Endometrium (tissue), 2 donors: ENCODE measurements at regions not wholly inside any gene's neighbourhood (a gene's known extent, or its start where the extent isn't known, plus 50 kb on each side); places are given as distances from the start of the nearest gene placed in this dataset.
"Not testable (repeated sequence)": the region's sequence is repeated elsewhere in the genome, so short reads cannot be mapped to it uniquely, and the experiment has no call there.

Experiments used
- FAIRE-seq: peaks from 2 replicates; lab custom pipeline; 2012; peaks lifted over from hg19 to GRCh38; lab: Jason Lieb, UNC
- donor health status: control.
- donor health status: control.

DNA sequence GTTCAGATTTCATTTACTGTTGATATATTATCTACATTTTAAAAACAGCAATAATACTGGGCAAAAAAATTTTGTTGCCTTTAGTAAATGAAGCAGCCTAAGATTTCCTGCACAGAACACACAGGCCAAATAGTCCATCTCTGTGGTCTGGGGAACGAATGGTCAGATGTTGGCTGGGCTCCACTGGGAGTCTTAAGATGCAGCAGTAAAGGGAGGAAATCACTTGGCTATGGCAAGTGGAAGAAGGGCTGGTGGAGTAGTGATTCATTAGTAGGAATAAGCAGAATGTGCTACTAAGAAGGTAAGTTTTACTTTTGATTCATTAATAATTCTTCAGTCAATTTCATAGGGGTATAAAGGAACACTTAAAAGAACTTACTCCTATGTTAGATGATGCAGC, 91.1 kb upstream of the ARRDC3 start:
- FAIRE-seq, result no peak

DNA sequence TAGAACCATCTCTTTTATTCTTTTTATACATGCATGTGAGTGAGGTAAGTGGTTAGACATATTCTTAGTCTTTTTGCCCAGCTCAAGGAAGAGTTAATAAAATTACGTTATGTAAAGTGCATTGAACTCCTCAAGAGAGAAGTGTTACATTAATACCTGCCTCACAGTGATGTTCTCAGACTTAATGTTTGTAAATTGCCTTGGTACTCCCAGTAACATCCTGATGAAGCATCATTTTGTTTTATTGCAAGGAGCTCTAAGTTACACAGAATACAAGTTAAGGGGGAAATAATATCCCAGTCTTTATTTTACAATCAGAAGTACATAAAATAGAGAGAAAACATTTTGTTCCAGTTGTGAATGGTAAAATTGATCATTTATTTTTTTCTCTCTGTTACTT, 89.5 kb upstream of the ARRDC3 start:
- no peak for FAIRE-seq

DNA sequence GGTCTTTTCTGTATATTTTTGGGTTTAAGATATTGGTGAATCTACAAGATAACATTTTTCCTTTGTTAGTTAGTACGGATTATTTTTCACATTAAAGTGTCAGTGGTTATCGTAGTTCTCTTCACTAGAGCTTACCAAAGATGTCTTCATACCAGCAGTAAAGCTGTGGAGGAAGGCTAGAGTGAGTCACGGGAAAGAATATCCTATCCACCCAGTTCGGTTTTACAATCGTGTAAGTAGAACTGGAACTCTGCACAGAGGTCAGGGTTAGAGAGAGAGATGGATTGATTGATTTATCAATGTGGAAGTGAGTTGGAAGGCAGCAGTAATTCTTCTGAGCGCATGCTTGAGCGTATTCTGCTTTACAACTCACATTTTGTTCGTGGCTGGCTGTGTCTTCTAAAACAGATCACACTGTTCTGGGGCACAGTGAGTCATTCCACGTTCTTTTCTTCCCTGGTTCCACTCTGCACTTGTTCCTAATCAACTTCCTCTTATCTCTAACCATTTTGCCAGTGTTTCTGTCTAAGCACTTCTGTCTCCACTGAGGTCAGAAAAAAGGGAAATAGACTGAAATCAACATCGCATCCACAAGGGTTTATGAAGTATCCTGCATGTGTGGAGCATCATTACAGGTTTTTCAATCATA, 86.5 kb upstream of the ARRDC3 start:
- FAIRE-seq, result no peak

DNA sequence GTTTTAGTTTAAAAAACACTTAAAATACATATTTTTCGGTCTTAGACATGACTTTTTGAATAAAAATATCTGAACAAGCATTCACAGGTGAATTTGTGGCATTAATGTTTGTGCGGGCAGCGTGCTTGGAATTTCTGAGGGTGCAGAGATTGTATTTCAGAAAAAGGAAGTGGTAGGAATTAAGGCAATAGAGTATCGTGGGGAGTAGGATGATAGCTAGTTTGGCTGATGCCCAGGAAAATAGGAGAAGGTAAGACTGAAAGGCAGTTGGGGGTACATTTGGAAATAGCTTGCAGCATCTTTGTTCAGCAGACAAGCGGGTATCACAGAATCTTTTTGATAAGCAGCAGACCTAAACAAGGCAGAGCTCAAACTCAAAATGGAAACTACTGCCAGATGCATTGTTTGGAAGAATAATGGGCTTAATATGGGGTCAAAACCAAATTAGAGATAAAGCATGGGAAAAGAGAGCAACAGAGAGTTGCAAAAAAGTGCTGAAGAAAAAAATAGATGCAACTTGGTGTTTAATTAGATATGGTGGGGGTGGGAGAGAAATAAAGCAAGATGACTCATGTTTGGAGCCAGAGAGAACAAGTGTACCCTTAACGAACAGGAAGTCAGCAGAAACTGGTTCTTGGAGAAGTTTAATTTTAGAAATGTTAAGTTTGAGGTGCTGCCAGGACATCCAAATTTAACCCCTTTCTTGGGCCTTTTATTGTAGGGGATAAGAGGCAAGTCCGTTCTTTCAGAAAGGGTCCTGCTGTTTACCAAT, 85.7 kb upstream of the ARRDC3 start:
- no peak for FAIRE-seq

DNA sequence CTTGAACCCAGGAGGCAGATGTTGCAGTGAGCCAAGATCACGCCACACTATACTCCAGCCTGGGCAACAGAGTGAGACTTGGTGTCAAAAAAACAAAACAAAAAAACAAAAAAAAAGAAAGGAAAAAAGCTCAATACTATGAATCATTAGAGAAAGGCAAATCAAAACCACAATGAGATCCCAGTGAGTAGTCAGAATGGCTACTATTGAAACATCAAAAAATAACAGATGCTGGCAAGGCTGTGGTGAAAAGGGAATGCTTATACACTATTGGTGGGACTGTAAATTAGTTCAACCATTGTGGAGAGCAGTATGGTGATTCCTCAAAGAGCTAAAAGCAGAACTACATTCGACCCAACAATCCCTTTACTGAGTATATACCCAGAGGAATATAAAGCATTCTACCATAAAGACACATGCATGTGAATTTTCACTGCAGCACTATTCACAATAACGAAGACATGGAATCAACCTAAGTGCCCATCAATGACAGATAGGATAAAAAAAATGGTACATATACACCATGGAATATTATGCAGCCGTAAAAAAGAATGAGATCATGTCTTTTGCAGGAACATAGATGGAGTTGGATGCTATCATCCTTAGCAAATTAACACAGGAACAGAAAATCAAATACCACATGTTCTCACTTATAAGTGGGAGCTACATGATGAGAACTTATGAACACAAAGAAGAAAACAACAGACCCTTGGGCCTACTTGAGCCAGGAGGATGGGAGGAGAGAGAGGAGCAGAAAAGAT, 81.9 kb upstream of the ARRDC3 start:
- no peak for FAIRE-seq

DNA sequence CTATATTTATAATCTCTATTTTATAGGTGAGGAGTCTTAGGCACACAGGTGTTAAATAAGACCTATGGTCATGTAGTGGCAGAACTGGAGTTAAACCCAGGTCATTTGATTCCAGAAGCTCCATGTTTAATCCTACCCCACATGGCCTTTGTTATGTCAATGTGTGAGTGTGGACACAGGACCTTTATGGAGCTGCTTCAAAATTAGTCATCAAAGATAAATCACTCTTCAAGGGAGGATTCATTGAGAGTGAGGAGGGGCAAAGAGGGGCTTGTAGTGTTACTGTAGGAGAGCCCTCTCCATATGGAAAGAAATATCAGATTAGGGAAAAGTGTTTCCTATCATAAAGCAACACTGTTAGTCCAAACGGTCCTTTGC, 74.6 kb upstream of the ARRDC3 start:
- no peak for FAIRE-seq

DNA sequence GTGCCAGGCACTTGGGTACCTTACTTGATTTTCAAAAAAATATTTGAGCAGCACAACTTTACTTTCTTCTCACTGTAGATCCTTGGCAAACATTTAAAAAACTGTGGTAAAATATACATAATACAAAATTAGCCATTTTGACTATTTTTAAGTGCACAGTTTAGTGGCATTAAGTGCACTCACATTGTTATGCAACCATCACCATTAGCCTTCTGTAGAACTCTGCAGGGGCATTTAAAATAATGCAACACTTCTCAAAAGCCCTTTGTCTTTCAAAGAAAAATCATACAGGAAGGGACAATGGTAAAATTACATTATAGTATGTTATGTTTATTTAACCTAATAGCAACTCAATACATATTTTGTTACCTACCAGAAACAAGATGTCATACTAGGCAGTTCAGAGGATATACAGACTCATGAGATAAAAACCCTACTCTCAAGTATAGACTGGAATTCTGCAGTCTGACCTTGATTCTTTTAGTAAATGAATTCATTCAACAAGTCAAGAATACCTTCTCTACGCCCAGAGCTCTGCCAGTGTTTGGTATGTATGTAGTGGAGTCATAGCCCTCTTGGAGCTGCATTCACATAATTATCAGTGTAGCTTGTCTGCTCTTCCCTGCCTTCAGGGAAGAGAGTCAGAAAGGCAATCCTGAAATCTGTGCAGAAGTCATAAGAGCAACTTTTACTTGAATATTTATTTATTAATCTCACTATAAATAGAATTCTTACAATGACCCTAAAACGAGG, 74.0 kb upstream of the ARRDC3 start:
- FAIRE-seq, result no peak

DNA sequence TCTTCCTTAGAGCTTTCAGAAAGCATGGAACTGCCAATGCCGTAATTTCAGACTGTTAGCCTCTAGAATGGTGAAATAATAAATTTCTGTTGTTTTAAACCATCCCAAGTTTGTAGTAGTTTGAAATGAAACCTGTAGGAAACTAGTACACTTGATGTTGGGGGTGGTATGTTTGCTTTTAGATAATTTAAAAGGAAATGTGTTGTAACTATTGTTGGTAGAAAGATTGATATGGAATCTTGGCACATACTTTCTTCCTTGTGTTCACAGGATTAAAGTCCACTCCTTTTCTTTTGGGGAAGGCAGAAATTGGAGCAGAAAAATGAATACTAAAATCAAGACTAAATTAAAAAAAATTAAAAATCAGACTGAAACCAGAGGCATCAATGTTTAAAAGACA, 66.0 kb upstream of the ARRDC3 start:
- no peak for FAIRE-seq

DNA sequence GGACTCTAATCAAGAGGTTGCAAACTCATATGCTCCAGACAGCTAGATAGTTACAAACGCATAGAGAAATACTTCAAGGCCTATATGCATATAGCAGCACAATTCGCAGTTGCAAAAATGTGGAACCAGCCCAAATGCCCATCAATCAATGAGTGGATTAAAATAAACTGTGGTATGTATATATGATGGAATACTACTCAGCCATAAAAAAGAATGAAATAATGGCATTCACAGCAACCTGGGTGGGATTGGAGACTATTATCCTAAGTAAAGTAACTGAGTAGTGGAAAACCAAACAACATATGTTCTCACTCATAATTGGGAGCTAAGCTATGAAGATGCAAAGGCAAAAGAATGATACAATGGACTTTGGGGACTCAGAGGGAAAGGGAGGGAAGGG, 65.0 kb upstream of the ARRDC3 start:
- FAIRE-seq, result not testable (repeated sequence)

DNA sequence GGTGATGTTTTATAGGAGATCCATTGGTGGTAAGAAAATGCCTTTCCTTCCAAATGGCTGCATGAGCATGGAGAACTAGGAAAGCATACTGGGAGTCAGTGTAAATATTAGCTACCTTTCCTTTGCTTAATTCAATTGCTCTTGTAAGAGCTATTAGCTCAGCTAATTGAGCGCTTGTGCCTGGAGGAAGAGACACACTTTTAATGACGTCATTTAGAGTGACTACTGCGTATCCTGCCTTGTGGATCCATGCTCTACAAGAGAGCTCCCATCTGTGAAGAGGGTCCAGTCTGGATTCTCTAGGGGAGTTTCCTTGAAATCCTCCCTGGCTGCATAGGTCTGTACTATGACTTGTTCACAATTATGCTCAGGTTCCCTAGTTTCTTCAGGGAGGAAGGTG, 63.8 kb upstream of the ARRDC3 start:
- FAIRE-seq, result not testable (repeated sequence)

DNA sequence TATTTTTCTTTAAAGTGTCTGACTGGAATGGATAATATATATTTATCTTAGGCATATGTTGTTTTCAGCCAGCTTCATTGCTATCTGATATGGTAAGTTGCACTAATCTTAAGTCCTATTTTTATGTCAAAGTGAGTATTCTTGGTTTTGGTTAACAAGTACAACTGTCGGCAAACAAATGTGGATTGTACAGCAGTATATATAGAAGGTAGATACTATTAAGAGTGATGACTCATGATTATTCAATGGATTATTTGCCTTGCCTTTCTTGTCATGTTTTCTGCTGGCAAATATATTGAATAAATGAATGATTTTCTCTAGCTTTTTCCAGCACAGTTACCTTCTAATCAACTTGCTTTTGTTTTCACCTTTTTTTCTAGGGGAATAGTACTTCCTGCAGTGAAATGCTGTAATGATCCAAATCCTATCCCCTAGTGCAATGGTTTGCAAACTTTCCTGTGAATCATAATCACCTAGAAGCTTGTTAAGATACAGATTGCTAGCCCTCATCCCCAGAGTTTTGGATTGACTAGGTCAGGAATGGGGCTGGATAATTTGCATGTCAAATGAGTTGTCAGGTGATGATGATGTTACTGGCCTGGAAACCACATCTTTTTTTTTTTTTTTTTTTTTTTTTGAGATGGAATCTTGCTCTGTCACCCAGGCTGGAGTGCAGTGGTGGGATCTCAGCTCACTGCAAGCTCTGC, 60.8 kb upstream of the ARRDC3 start:
- FAIRE-seq, result no peak

DNA sequence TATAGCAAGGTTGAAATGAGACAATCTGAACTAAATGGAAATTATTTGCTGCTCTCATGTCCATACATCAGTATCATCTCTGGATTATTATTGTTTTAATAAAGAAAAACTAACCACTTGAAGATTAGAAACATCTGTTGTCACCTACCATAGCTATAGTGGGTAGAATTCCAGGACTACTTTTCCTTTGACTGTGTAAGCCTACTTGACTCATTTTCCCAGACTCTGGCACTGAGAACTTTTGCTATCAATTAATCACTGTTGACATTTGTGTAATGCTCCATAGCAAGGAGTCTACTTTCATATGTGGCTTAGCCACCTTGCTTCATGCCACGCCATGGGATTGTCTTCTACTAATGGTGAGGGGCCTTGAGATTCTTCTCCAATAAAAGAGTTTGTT, 59.9 kb upstream of the ARRDC3 start:
- no peak for FAIRE-seq

DNA sequence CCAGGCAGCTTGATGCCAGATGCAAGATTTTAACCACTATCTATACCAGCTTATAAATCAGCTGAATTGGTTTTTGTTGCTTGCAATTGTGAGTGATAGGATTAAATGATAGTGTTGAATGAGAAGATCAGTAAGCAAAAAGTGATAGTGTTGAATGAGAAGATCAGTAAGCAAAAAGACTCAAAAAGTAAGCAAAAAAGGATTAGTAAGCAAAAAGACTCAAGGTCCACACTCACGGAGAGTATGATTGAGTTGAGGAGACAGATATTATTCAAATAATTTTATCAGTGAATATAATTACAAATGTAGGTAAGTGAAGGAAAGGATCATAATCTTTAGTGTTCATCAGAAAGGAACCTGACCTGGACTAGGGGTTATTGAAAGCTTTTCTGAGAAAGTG, 58.0 kb upstream of the ARRDC3 start:
- FAIRE-seq, result no peak

DNA sequence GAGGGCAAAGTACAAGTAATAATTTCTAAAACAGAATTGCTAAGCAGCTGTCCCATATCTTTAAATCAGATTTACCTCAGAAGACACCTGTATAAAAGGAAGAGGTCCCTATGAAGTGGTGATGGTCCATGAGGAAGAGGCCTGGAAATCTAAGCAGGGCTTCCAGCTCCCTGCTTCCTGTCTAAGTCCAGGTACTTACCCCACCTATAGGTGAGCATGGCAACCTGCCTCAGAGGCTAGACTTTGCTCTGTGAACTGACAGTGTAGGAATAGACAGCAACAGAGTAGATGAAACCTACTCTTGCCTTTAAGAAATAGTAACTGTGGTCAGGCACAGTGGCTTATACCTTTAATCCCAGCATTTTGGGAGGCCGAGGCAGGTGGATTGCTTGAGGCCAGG, 55.8 kb upstream of the ARRDC3 start:
- FAIRE-seq, result no peak

DNA sequence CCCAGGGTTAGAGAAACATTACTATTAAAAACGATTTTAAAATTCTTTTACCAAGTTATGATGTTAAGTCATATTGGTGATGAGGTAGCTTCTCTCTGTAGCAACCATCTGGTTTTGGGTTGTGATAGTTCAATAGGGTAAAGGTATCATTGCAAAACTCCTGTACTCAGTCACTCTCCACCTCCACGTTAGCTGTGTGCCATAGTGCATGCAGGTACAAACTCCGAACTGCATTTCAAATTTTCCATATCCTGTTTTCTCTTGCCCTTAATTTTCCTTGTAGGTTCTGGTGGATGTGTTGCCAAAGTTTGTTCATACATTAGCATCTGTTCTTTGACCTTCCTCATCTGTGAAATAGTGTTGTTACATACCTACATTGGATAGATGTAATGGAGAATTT, 53.1 kb upstream of the ARRDC3 start:
- no peak for FAIRE-seq

DNA sequence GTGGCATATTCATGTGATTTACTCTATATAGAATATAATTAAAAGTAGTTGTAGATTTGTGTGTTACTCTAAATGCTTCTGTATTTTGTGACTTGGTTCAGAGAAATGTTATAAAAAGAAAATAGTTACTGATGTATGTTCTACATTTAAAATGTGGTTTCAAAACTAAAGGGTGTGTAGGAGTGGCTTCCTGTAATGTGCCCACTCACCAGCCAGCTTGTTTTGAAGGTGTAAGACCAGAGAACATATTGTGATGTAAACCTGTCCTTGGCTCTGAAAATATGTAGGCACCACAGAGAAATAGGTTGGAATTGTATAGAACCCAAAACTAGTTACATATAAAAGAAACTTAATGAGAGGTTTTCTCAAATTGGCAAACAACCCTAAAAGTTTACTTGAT, 51.2 kb upstream of the ARRDC3 start:
- no peak for FAIRE-seq

DNA sequence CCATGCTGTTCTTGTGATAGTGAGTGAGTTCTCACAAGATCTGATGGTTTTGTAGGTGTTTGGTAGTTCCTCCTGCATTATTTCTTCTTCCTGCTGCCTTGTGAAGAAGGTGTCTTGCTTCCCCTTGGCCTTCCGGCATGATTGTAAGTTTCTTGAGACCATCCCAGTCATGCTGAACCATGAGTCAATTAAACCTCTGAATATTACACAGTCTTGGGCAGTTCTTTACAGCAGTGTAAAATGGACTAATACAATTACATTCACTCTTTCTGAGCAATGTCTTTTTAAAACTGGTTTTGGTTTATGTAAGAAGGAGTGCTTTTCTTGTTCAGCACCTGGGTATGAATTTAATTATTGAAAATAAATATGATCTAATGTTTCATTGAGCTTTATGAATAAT, 50.7 kb upstream of the ARRDC3 start:
- no peak for FAIRE-seq
